ENCODE measurements at regions not wholly inside any gene's neighbourhood (a gene's known extent, or its start where the extent isn't known, plus 50 kb on each side); places are given as distances from the start of the nearest gene placed in this dataset.
"Not testable (repeated sequence)": the region's sequence is repeated elsewhere in the genome, so short reads cannot be mapped to it uniquely, and the experiment has no call there.

DNA sequence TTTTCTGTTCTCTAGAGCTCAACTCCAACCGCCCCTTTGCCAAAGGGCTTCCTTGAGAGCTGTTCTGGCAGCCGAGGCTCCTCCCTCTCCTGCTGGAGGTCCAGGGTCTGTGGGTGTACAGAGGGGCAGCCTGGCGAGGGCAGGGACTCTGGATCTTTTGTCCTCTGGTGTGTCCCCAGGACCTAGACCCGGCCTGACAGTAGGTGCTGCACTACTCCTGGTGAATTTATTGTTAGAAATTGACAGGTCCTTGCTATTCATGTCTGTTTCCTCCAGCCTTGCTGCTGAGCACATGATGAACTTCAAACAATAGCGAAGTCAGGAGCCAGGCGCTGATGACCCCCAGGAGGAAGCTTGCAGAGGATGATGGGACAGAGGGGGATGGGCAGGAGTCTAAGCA is 234.7 kb upstream of the SULF2 start:
- no peak for DNase-seq (ENCODE audit: low read depth)

DNA sequence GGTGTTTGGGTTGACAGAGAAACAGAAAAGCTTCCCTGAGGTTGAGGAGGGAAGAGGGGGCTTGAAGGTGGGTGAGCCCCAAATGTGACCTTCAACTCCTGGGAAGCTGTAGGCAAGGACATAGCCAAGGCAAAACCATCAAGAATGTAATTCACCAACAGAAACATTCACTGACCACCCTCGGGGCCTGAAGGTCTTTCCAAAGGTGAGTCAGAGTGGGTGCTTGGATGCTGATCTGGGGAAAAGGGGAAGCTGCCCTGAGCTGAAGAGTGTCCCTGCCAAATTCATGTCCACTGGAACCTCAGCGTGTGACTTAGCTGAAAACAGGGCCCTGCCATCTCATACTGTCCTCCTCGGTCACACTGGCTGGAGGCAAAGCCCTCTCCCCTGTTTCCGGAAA is 234.2 kb upstream of the SULF2 start:
- no peak for DNase-seq (ENCODE audit: low read depth)

DNA sequence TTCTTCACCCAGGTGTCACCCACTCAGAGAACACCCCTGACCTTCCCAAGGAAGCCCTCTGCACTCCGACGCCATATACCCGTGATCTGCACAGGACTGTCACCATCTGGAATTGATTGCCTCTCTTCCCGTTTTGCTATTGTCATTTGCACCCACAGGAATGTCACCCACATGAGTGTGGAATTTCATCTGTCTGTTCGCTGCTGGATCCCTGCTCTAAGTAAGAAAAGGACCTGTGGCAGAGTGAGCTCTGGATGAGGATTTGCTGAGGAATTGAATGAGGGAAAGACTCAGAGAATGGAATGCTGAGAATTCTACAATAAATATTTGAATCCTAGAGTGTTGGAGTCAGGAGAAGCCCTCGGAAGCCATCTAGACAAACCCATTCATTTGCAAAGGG is 233.6 kb upstream of the SULF2 start:
- not testable (repeated sequence) for DNase-seq (ENCODE audit: low read depth)

DNA sequence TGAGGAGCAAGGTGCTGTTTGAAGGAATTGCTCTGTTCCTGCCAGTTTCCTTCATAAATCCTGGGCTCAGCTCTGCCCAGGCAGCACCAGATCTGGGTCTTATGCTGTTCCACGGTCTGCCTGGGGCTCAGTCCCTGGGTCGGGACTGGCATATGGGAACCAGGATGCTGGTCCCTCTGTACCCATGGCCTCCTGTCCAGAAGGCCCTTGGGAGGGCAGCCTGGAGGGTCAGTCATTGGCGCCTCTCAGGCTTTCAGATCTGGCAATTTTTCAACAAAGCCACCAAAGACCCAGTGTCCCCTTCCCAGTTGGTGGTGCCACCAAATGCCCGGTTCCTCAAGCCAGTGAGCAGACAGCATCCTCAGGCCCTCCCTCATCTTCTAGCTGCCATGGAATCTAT is 232.7 kb upstream of the SULF2 start:
- DNase-seq (ENCODE audit: low read depth) = no peak

DNA sequence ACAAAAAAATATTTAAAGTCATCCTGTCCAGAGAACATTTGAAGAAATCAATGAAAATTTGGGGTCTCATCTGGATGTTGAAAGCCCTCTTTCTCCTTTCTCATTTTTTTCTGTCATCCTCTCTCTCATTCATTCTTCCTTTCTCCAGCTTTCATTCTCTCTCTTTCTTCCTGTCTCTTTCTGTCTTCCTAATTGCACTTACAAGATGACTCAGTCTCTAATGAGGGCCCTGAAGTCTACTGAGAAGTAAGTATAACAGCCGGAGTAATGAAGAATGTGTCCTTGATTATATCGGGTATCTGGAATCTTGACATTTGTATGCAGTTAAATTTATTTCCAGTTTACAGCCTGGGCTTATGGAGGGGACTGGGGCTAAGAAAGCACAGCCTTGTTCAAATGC is 232.2 kb upstream of the SULF2 start:
- no peak for DNase-seq (ENCODE audit: low read depth)

DNA sequence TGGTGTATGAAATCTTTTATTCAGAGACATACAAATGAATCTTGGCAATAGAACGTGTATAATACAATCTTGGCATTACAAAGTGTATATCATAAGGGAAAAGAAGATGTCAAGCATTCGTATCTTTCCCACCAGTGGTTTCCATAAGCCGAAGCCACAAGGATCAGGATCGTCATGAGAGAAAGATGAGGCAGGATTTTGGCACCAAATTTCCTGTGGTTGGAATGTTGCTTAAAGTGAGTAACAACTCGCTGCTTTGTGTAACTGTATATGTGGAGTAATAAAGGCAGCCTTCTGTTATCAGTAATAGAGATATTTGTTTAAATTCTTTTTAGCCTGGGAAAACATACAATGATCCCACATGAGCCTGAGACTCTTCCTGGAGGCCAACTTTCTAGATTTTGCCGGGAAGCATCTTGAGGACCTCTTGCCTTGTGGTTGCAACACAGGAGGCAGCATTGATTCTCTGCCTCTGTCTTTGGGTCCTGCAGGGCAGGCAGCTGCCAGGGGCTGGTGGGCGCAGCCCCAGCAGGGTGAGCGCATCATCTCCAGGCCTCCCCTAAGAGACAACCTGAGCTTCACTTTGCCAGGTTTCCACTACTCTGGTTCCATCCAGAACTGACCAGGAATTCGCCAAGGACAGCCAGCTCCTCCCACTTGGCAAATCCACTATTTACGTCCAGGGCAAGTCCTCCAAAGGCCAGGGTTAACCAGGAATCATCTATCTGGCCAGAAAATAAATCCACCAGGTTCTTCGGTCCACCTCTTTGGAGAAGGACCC is 230.9 kb upstream of the SULF2 start:
- no peak for DNase-seq (ENCODE audit: low read depth)

DNA sequence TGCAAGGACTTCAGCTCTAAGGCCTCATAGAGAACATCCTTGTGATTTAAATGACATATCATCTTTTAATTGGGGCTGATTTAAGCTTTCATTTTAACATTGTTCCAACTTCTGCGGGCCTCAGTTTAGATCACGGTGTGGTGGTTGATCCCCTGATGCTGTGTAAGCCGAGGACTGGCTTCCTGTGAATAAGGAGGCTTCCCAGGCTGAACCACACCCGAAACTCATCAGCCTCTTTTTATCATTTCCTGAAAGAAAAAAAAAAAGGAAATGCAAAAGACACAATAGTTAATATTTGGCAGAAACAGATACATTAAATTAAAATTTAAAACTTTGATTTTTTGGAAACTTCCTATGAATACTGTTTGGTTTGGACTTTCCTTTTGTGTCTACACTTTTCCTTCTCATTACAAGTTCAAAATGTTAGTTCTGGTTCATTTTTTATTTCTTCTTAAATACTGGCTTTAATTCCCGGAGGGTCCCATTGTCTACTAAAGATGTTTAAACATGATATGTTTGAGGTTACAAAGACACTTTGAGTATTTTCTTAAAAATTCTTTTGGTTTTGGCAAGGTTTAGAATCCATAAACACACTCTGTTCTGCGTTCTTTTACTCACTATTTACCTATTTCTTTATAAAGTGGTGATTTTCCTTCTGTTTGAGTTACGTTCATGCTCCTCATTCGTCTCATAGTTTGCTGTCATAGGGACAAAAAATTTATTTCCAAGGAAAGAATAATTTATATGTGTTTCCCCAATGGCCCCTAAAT is 230.0 kb upstream of the SULF2 start:
- no peak for DNase-seq (ENCODE audit: low read depth)

DNA sequence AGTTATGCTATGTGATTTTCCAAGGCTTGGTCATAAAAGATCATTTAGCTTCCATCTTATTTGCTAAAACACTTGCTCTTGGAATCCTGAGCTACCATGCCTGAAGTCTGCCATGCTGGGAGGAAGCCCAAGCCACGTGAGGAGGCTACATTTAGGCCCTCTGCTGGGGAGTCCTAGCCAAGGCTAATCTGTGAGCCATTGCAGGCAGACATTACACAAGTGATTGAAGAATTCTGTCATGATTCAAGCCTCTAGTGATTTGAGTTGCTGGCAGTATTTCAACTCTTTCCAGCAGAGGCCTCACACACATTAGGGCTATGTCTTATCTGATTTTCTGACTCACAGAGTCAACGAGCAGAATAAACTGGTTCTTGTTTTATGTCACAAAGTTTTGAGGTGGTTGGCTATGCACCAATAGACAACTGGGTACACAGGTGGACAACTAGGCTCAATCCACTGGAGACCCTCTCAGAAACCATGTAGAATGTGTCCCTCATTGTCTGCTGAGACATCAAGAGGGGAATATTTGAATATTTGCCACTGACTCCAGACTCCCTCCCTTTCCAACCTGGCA is 227.2 kb upstream of the SULF2 start:
- no peak for DNase-seq (ENCODE audit: low read depth)

DNA sequence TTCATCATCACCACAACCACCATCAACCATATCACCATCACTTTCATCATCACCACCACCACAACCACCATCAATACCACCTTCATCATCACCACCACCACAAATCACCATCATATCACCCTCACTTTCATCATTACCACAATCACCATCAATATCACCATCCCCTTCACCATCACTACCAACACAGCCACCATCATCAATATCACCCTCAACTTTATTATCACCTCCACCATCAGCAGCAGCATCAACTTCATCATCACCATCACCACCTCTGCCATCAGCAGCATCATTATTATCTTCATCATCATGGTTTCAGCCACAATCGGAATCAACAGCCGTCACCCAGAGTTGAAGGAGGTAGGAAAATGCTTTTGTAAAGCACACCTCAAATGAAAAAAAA is 225.7 kb upstream of the SULF2 start:
- DNase-seq (ENCODE audit: low read depth) = no peak

DNA sequence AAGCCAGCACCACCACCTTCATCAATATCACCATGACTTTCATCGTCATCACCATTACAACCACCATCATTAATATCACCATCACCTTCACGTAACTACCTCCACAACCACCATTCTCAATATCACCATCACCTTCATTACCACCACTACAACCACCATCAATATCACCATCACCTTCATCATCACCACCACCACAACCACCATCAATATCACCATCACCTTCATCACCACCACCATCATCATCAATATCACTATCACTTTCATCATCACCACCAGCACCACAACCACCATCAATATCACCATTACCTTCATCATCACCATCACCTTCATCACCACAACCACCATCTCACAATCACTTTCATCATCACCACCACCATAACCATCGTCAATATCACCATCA is 225.3 kb upstream of the SULF2 start:
- DNase-seq (ENCODE audit: low read depth) = no peak

DNA sequence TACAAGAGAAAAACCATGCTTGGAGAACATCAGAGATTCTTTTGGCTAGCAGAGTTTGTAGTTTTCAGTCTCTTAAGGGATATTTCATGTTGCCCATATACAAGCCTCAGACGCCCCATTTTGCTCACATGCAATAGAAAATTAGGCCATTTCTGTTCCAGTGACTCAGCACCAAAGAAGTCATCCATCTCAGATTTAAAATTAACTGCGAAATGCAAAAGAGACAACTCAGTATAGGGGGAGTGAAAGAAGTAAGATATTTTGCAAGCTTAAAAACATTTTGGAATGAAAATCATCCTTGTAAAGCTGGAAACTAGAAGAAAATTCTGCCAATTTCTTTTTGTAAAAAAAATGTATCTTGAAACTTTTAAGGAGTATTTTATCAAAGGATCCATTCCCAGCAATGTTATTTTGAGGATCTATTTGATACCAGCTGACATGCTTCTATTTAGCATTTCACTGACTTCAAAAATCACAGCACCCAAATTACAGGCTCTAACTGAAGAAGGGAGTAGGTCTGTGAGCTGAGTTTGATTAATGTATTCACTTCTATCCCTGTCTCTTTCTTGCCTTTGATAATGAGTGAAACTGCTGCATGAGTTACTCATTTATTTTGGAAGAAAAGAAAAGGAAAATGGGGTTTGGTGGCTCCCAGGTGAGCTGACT is 223.7 kb upstream of the SULF2 start:
- no peak for DNase-seq (ENCODE audit: low read depth)

DNA sequence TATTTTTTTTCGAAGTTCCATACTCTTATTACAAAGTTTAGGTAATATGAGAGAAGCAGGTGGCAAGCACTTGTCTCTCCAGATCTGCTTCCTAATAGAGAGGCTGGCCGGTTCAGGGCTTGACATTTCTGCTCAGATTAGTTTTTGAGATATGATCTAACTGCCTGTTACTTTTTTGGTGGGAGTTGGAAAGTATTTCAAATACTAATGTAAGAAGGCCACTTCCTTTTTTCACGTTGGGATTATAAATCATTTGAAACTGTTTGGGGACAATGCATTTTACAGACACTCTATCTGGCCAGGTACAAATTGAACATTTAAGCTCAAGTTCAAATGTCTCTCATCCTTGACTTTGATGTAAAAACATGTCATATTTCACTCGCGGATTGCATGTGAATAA is 222.1 kb upstream of the SULF2 start:
- DNase-seq (ENCODE audit: low read depth) = no peak

DNA sequence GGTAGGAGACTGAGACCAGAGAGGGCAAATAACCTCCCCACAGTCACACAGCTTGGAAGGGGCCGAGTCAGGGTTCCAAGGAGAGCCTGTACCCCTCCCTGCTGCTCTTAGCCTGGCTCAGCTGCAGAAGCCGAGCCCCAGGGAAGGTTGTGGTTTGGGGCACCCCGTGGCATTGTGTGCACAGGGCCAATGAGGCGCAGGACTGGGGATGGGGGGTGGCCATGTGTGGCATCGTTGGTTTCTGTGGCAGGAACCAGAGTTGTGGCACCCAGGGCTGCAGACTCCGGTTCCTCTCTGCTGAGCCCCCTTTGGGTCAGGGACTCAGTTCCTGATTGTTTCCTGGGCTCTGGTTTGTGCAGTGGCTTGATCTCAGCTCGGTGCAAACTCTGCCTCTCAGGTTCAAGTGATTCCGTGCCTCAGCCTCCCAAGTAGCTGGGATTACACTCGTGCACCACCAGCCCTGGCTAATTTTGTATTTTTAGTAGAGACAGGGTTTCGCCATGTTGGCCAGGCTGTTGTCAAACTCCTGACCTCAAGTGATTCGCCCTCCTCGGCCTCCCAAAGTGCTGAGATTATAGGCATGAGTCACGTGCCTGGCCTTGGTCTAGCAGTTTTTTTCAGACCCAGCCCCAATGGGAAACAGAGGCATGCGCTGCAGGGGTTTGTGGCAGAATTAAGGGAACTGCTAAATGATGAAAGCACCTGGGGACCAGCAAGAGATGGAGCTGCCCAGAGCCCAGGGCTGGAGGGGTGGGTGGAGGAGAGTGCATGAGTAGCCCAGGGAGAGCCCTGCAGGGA is 221.0 kb upstream of the SULF2 start:
- DNase-seq (ENCODE audit: low read depth) = no peak

DNA sequence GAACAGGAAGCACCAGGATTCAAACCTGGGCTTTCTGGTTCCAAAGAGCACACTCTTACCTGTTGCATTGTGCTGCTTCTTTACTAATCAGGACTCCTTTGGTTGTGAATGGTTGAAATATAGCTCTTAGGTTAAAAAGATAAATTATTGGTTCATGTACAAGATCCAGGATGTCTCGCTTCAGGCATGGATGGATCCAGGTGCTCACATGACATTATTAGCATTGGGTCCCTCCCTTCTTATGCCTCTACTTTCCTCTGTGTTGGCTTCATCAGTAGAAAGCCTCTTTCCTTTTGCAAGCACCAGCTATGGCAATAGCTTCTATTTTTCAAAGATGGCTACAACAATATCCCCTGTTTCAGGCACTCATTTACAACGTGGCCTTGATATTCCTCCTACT is 217.7 kb upstream of the SULF2 start:
- DNase-seq (ENCODE audit: low read depth) = no peak

DNA sequence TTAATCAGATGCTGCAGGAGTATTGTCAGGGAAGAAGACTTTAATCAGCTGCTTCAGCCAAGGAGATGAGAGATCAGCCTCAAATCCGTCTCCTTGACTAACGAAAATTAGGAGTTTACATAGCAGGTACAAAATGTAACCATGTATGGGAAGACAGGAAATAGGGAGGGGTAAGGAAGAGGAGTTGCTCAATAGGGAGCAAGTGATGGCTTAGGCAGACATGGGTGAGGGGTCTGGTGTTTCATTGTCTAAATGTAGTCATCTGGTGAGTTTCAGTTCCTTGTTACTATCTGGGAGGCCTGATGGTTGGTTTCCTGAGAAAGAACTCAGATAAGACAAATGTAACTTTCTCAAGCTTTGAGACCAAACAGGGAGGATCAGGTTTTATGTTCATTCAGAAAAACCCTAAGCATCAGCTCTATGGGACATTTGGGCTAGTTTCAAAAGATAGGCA is 217.3 kb upstream of the SULF2 start:
- DNase-seq (ENCODE audit: low read depth) = no peak

DNA sequence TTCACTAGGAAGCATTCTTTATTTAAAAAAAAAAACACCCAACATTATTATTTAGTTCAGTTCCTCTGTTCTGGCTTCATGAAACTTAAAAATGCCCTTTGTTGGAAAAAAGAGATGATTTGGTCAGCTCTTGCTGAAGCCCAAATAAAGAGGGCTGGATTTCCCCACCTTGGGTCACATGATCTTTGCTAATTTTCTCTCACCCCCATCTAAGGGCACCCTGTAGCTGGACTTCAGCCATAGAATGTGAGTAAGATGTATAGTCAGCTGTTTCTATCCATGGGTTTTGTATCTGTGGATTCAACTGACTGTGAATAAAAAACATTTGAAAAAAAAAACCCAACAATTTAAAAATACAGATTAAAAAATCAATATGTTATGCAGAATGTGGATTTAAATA is 213.9 kb upstream of the SULF2 start:
- no peak for DNase-seq (ENCODE audit: low read depth)

DNA sequence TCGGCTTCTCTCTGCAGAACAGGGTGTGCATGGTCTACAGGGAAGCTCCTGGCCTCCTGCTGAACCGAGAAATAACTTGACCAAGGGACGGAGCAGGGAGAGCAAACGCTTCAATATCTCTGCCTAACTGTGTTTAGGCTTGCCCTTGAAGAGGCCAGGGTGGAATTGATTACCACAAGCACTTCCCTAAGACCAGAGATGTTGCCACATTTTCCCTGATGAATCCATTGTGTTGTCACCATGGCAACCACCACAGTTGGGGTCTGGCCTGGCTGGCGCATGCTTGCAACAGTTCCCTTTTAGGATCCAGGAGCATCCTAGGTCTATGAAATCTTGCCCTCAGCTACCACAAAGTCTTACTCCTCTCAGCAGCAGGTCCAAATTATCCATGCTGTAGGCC is 213.5 kb upstream of the SULF2 start:
- no peak for DNase-seq (ENCODE audit: low read depth)

DNA sequence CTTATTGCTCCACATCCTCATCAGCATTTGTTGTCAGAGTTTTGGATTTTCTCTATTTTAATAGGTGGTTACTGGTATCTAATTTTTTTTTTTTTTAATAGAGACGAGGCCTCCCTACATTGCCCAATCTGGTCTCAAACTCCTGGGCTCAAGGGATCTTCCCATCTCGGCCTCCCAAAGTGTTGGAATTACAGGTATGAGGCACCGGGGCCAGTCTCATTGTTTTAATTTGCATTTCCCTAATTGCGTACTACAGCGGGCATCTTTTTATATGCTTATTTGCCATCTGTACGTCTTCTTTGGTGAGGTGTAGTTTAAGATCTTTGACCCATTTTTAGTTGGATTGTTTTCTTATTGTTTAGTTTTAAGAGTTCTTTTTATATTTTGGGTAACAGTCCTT is 210.4 kb upstream of the SULF2 start:
- DNase-seq (ENCODE audit: low read depth) = no peak

DNA sequence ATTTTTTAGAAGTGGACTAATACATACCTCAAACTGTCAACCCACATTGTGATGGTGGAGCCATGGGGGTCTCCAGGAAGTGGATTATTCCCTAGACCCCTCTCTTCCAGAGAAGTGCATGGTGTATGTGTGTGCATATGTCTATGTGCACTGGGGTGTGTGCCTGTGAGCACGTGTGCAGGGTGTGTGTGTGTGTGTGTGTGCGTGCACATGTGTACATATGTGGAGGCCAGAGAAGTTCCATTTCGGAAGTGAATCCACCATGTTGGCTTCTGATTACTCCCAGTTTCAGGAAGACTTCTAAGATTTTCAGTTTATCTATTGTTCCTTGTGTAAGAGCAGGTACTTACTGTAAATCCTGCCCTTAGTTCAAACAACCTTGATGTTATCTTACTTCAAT is 208.5 kb upstream of the SULF2 start:
- no peak for DNase-seq (ENCODE audit: low read depth)

DNA sequence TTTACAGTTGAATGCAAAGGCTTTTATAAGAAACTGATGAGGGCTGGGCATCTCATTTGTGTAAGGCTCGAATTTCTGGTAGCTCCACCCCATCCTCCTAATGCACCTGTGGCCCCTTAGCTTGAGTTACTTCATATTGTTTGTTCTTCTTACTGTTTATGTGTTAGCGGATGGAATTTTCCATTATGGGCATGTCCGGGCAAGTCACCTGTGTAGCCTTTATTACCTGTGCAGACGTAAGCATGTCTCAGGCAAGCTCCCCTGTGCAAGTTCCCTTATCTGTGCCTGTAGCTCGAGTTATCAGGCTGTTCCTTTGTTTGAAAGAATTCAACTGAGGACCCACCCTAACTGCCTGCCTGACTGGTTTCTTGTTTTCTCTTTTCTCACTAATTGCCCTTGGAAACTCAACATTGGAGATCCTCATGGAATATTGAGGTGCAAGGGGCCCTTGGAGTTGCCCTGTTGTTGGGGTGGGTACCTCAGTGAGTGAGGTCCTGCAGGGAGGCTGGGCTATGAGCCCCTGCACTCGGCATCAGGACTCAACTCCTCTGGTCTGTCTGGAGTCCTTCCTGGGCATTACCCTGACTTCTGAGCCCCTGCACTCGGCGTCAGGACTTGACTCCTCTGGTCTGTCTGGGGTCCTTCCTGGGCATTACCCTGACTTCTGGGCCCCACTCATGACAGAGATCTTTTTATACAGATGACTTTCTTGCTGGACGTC is 207.9 kb upstream of the SULF2 start:
- no peak for DNase-seq (ENCODE audit: low read depth)
